ENCODE measurements at regions not wholly inside any gene's neighbourhood (a gene's known extent, or its start where the extent isn't known, plus 50 kb on each side); places are given as distances from the start of the nearest gene placed in this dataset.

- no peak overlapping the region for H4K91ac ChIP-seq (replicated peaks; ENCODE audit: insufficient read length, low read length)
- no peaks in the 10 kb centered on the region for H3K36me3 ChIP-seq (ENCODE audit: control insufficient read depth in 2 of 4, insufficient read depth in 4 of 4, low read length in 3 of 4)
- no peaks in the 10 kb centered on the region for H3K27me3 ChIP-seq (replicated peaks in 1 of 4; ENCODE audit: control insufficient read depth in 3 of 4, extremely low read depth in 1 of 4, insufficient read depth in 3 of 4, low read length in 3 of 4)
- ChIA-PET CTCF (ENCODE audit: partially characterized antibody) (interaction anchor here (0.6 to 4.6 kb wide), 33 partner anchors 8 to 1773 kb away, joined by 3 to 49 read pairs (median 4); no protein-coding TSS in a partner anchor), POLR2A (ENCODE audit: partially characterized antibody) (interaction anchor here (0.6 to 1.0 kb wide), 2 partner anchors 133 to 143 kb away, joined by 4 to 5 read pairs; no protein-coding TSS in a partner anchor)
- H2BK15ac ChIP-seq (ENCODE audit: low read length), result no peak overlapping the region
- no peak overlapping the region for H4K8ac ChIP-seq (ENCODE audit: extremely low read depth, insufficient read depth, low read length)
- no peak overlapping the region for H3K23ac ChIP-seq (ENCODE audit: insufficient read length)
- H3K56ac ChIP-seq (replicated peaks; ENCODE audit: insufficient read length, low read depth, low read length), result no peak overlapping the region
- no peak overlapping the region for H2AFZ ChIP-seq (ENCODE audit: low read length)
- H3K4ac ChIP-seq (replicated peaks; ENCODE audit: insufficient read length, low read depth, low read length), result no peak overlapping the region
- DNase-seq (ENCODE audit: low read depth in 1 of 2, low spot score in 2 of 2) (no peak), FAIRE-seq (peak; percentile 36)
- H2BK12ac ChIP-seq (ENCODE audit: low read depth, low read length), result no peak overlapping the region
- no peak overlapping the region for H3K4me2 ChIP-seq (ENCODE audit: insufficient read depth in 1 of 2, low read depth in 2 of 2, low read length in 2 of 2)
- no peak overlapping the region for H3K18ac ChIP-seq (ENCODE audit: extremely low read depth, low read length)
- 89% methylated on average over 5 of the region's 5 CpGs; no CpG with 5 or more reads in 1 of the 2 experiments for WGBS, 2 experiments (ENCODE audit: extremely low coverage in 1 of 2, insufficient coverage in 1 of 2, insufficient read length in 1 of 2, insufficient replicate concordance in 2 of 2, low coverage in 1 of 2, low lambda C conversion rate in 2 of 2, missing lambda C conversion rate in 1 of 2)
- no peak overlapping the region for H4K5ac ChIP-seq (ENCODE audit: insufficient read length, low read depth, low read length)
- H2BK5ac ChIP-seq (ENCODE audit: low read depth, low read length), result no peak overlapping the region
- H2BK120ac ChIP-seq (replicated peaks; ENCODE audit: low read depth, low read length), result no peak overlapping the region
- H2AK5ac ChIP-seq (ENCODE audit: low read depth, low read length), result no peak overlapping the region
- no peak overlapping the region for H3K9ac ChIP-seq (replicated peaks in 1 of 4; ENCODE audit: extremely low read depth in 1 of 4, low read depth in 3 of 4, low read length in 3 of 4)
- H3K9me3 ChIP-seq (ENCODE audit: insufficient read depth in 2 of 2, low read depth in 1 of 2, low read length in 1 of 2), result no peaks in the 10 kb centered on the region
- no peak overlapping the region for H3K27ac ChIP-seq (ENCODE audit: low read depth, low read length)
- H3K79me2 ChIP-seq (ENCODE audit: control insufficient read depth in 1 of 2, insufficient read depth in 2 of 2, low read length in 2 of 2), result no peaks in the 10 kb centered on the region
- no peak overlapping the region for H3K14ac ChIP-seq (ENCODE audit: insufficient read length)
- no peaks in the 10 kb centered on the region for H3K23me2 ChIP-seq (ENCODE audit: low read depth, low read length)
- H3K4me1 ChIP-seq (replicated peaks in 1 of 4; ENCODE audit: control insufficient read depth in 3 of 4, insufficient read depth in 4 of 4, low read length in 3 of 4), result peaks cover 0 to 5% (median 0%) of the 10 kb centered on the region in 4 experiments; a peak in 1 of 7 replicates
- no peaks in the 10 kb centered on the region for H3K79me1 ChIP-seq (ENCODE audit: low read depth, low read length)
- H2BK20ac ChIP-seq (ENCODE audit: low read length), result no peak overlapping the region
- no peaks in the 10 kb centered on the region for H4K20me1 ChIP-seq (replicated peaks in 1 of 2; ENCODE audit: control insufficient read depth in 1 of 2, insufficient read depth in 2 of 2, low read length in 2 of 2)
- no peak overlapping the region for H3K4me3 ChIP-seq (ENCODE audit: extremely low read depth in 1 of 4, insufficient read depth in 2 of 4, low read depth in 3 of 4, low read length in 4 of 4)
- TF ChIP-seq TAF7 (optimal IDR thresholded peaks at IDR 0.05; ENCODE audit: borderline replicate concordance, low read depth, low read length) (no peak), CEBPB (IDR thresholded peaks at IDR 0.05; ENCODE audit: low read depth, low read length) (no peak), CTCF (IDR thresholded peaks at IDR 0.05; ENCODE audit: control extremely low read depth in 1 of 3, insufficient read depth in 1 of 3, low read depth in 1 of 3, low read length in 3 of 3) (peak in 2 of 3 experiments; percentile 25 to 45; a peak in 3 of 4 replicates), RXRA (IDR thresholded peaks at IDR 0.05; ENCODE audit: insufficient read depth, low read depth, low read length) (no peak), USF2 (IDR thresholded peaks at IDR 0.05; ENCODE audit: low read length) (no peak), RBBP5 (IDR thresholded peaks at IDR 0.05; ENCODE audit: borderline replicate concordance, low read depth, low read length) (no peak), SUZ12 (IDR thresholded peaks at IDR 0.05; ENCODE audit: low read length) (no peak), CBX8 (IDR thresholded peaks at IDR 0.05; ENCODE audit: borderline replicate concordance, low read depth, low read length) (no peak), BCL11A (IDR thresholded peaks at IDR 0.05; ENCODE audit: low read depth in 2 of 2, low read length in 2 of 2) (no peak)
- TF ChIP-seq, protein P1, sequence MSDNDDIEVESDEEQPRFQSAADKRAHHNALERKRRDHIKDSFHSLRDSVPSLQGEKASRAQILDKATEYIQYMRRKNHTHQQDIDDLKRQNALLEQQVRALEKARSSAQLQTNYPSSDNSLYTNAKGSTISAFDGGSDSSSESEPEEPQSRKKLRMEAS (IDR thresholded peaks at IDR 0.05), result no peak
Observed at GRCh38 chr6:132961610-132962009, 147.2 kb downstream of the RPS12 start.

Measured in H1 (cell line).